Thoracic aorta (tissue), 2 donors: ENCODE measurements at regions not wholly inside any gene's neighbourhood (a gene's known extent, or its start where the extent isn't known, plus 50 kb on each side); places are given as distances from the start of the nearest gene placed in this dataset.

Source experiments
- ATAC-seq: fragments of 150-250 bp; one replicate; pipeline ENCODE4 v1.8.0; 2017; ENCODE audit warnings: low read depth; ENCODE audit not compliant: insufficient number of reproducible peaks, low FRiP score
- DNase-seq: peaks from one replicate; pipeline ENCODE4 v3.0.0-alpha.2; 2020; ENCODE audit warnings: low spot score
- H3K27ac ChIP-seq, 2 donors: fragments of 200-600 bp; sonication (generic); 1 replicate in 1 of 2; 2 replicates in 1 of 2; pipeline ENCODE4 v1.5.1; 2016; ENCODE audit warnings: mild to moderate bottlenecking in 2 of 2, moderate library complexity in 2 of 2
- H3K27me3 ChIP-seq: fragments of 200-600 bp; sonication (generic); replicated peaks from 2 replicates; pipeline ENCODE4 v1.6.0; 2016; ENCODE audit warnings: mild to moderate bottlenecking; ENCODE audit not compliant: insufficient read depth
- H3K36me3 ChIP-seq: fragments of 200-600 bp; sonication (generic); one replicate; pipeline ENCODE4 v1.5.1; 2016
- H3K4me1 ChIP-seq, 2 donors: fragments of 200-600 bp; sonication (generic); 1 replicate in 1 of 2; 2 replicates in 1 of 2; pipeline versions ENCODE4 v1.5.1 to v1.6.0; 2016; ENCODE audit warnings: low read depth in 2 of 2, mild to moderate bottlenecking in 1 of 2; ENCODE audit not compliant: control insufficient read depth in 1 of 2
- H3K4me3 ChIP-seq: fragments of 200-600 bp; sonication (generic); 2 replicates; pipeline ENCODE4 v1.5.1; 2016; ENCODE audit warnings: mild to moderate bottlenecking
- H3K9me3 ChIP-seq: fragments of 200-600 bp; sonication (generic); 2 replicates; pipeline ENCODE4 v1.5.1; 2016
- TF ChIP-seq, protein P1 (sequence below): fragments of 200-600 bp; sonication (generic); IDR thresholded peaks from one replicate; pipeline ENCODE4 v1.5.1; 2019; ENCODE audit warnings: antibody characterized with exemption

GRCh38 chr5:125600559-125600958 lies 822.6 kb upstream of the GRAMD2B start:
- H3K36me3 ChIP-seq = no peaks in the 10 kb centered on the region
- TF ChIP-seq, protein P1, sequence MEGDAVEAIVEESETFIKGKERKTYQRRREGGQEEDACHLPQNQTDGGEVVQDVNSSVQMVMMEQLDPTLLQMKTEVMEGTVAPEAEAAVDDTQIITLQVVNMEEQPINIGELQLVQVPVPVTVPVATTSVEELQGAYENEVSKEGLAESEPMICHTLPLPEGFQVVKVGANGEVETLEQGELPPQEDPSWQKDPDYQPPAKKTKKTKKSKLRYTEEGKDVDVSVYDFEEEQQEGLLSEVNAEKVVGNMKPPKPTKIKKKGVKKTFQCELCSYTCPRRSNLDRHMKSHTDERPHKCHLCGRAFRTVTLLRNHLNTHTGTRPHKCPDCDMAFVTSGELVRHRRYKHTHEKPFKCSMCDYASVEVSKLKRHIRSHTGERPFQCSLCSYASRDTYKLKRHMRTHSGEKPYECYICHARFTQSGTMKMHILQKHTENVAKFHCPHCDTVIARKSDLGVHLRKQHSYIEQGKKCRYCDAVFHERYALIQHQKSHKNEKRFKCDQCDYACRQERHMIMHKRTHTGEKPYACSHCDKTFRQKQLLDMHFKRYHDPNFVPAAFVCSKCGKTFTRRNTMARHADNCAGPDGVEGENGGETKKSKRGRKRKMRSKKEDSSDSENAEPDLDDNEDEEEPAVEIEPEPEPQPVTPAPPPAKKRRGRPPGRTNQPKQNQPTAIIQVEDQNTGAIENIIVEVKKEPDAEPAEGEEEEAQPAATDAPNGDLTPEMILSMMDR = no peak
- ATAC-seq (no peak), DNase-seq (no peak)
- H3K4me3 ChIP-seq = no peak overlapping the region
- no peak overlapping the region for H3K27ac ChIP-seq
- no peaks in the 10 kb centered on the region for H3K9me3 ChIP-seq
- H3K4me1 ChIP-seq = no peaks in the 10 kb centered on the region
- H3K27me3 ChIP-seq = no peaks in the 10 kb centered on the region

DNA sequence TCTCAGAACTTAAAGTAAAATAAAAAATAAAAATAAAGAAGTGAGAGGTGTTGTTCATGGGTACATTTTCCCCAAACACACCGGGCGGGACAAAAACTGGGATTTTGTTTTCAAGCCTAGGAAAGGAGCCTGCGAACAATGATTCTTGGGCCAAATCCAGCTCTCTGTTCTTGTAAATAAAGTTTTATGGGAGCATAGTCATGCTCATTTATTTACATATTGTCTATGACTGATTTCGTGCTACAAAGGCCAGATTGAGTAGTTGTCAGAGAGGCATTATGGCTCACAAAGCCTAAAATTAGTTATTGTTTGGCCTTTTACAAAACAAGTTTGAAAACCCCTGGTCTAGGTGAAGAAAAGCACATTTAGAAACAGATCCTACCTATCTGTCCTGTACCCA lies 821.0 kb upstream of the GRAMD2B start:
- H3K27me3 ChIP-seq = no peaks in the 10 kb centered on the region
- H3K27ac ChIP-seq = no peak overlapping the region
- TF ChIP-seq, protein P1 = no peak
- peaks cover 0 to 2% of the 10 kb centered on the region in 2 donors for H3K4me1 ChIP-seq
- DNase-seq (no peak), ATAC-seq (no peak)
- H3K9me3 ChIP-seq = no peaks in the 10 kb centered on the region
- H3K4me3 ChIP-seq = no peak overlapping the region
- H3K36me3 ChIP-seq = no peaks in the 10 kb centered on the region

GRCh38 chr5:125603321-125603720 lies 819.9 kb upstream of the GRAMD2B start:
- TF ChIP-seq, protein P1 = no peak
- Histone ChIP-seq H3K9me3 (no peaks in the 10 kb centered on the region), H3K36me3 (no peaks in the 10 kb centered on the region), H3K4me1 (peaks cover 0 to 6% of the 10 kb centered on the region in 2 donors), H3K4me3 (no peak overlapping the region), H3K27ac (no peak overlapping the region), H3K27me3 (no peaks in the 10 kb centered on the region)
- ATAC-seq (no peak), DNase-seq (no peak)

DNA sequence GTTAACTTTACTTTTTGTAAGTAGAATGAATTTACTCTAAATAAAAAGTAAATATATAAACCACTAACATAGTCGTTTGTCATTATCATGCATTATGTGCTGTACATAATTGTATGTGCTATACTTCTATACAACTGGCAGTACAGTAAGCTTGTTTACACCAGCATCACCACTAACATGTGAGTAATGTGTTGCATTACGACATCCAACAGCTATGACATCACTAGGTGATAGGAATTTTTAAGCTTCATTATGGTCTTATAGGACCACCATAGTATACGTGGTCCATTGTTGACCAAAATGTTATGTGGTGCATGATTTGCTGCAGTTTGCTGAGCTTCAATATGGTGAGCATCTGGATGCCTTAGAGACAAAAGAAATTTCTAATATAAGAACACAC lies 819.1 kb upstream of the GRAMD2B start:
- Histone ChIP-seq H3K4me1 (peaks cover 0 to 6% of the 10 kb centered on the region in 2 donors), H3K36me3 (no peaks in the 10 kb centered on the region), H3K4me3 (no peak overlapping the region), H3K9me3 (no peaks in the 10 kb centered on the region), H3K27ac (no peak overlapping the region), H3K27me3 (no peaks in the 10 kb centered on the region)
- TF ChIP-seq, protein P1 = no peak
- DNase-seq (no peak), ATAC-seq (no peak)

- H3K27me3 ChIP-seq = no peaks in the 10 kb centered on the region
- ATAC-seq (no peak), DNase-seq (no peak)
- no peak overlapping the region for H3K27ac ChIP-seq
- H3K4me1 ChIP-seq = peaks cover 0 to 6% of the 10 kb centered on the region in 2 donors
- TF ChIP-seq, protein P1 = no peak
- no peaks in the 10 kb centered on the region for H3K9me3 ChIP-seq
- H3K4me3 ChIP-seq = no peak overlapping the region
- H3K36me3 ChIP-seq = no peaks in the 10 kb centered on the region
Observed at GRCh38 chr5:125607018-125607417, 816.2 kb upstream of the GRAMD2B start.
